Fibroblast of lung (primary cell): ENCODE measurements at regions not wholly inside any gene's neighbourhood (a gene's known extent, or its start where the extent isn't known, plus 50 kb on each side); places are given as distances from the start of the nearest gene placed in this dataset.

ENCODE experiments used
- DNase-seq, 2 donors: peaks; one replicate each; pipeline versions ENCODE4 v3.0.0 to v3.0.0-alpha.2; 2010; ENCODE audit warnings: low read depth in 2 of 2
- H2AFZ ChIP-seq: 2 replicates; pipeline ENCODE4 v1.5.1; 2012; ENCODE audit warnings: low read length, control low read depth, inconsistent platforms
- H3K27ac ChIP-seq: 2 replicates; pipeline ENCODE4 v1.5.1; 2011; ENCODE audit warnings: low read length, control low read depth; ENCODE audit not compliant: insufficient read depth
- H3K27me3 ChIP-seq: 2 replicates; pipeline ENCODE4 v1.5.1; 2011; ENCODE audit warnings: mild to moderate bottlenecking, low read length; ENCODE audit not compliant: control insufficient read depth, insufficient read depth
- H3K36me3 ChIP-seq: 2 replicates; pipeline ENCODE4 v1.5.1; 2011; ENCODE audit warnings: low read length; ENCODE audit not compliant: control insufficient read depth, insufficient read depth
- H3K4me1 ChIP-seq: 2 replicates; pipeline ENCODE4 v1.5.1; 2011; ENCODE audit warnings: low read length; ENCODE audit not compliant: control insufficient read depth, insufficient read depth; ENCODE audit errors: extremely low read depth
- H3K4me2 ChIP-seq: 2 replicates; pipeline ENCODE4 v1.5.1; 2011; ENCODE audit warnings: low read length, control low read depth; ENCODE audit not compliant: insufficient read depth; ENCODE audit errors: extremely low read depth
- H3K4me3 ChIP-seq, 4 experiments: fragments of 200-600 bp in 1 of 4; sonication (generic) in 1 of 4; replicated peaks in 1 of 4; 2 replicates each; pipeline ENCODE4 v1.5.1; 2011 to 2016; ENCODE audit warnings: low read length in 4 of 4, low read depth in 3 of 4, mild to moderate bottlenecking in 3 of 4, control low read depth in 2 of 4, inconsistent platforms in 1 of 4, mixed read lengths in 1 of 4; ENCODE audit not compliant: insufficient read depth in 1 of 4; ENCODE audit errors: control extremely low read depth in 1 of 4
- H3K79me2 ChIP-seq: 2 replicates; pipeline ENCODE4 v1.5.1; 2012; ENCODE audit warnings: mild to moderate bottlenecking, low read length, inconsistent platforms; ENCODE audit not compliant: control insufficient read depth, insufficient read depth
- H3K9ac ChIP-seq: 2 replicates; pipeline ENCODE4 v1.5.1; 2011; ENCODE audit warnings: mild to moderate bottlenecking, low read length, control low read depth; ENCODE audit not compliant: insufficient read depth
- H3K9me3 ChIP-seq: 2 replicates; pipeline ENCODE4 v1.5.1; 2012; ENCODE audit warnings: low read depth, low read length; ENCODE audit not compliant: control insufficient read depth, insufficient read depth
- H4K20me1 ChIP-seq: 2 replicates; pipeline ENCODE4 v1.5.1; 2011; ENCODE audit warnings: low read length; ENCODE audit not compliant: control insufficient read depth, insufficient read depth; ENCODE audit errors: extremely low read depth
- EZH2 ChIP-seq: IDR thresholded peaks from 2 replicates; pipeline ENCODE4 v1.5.1; 2012; ENCODE audit warnings: low read length, control low read depth, mild to moderate bottlenecking; ENCODE audit errors: missing control alignments
- TF ChIP-seq, protein P1 (sequence below), 2 donors: IDR thresholded peaks in 1 of 2; conservative IDR thresholded peaks in 1 of 2; 1 replicate in 1 of 2; 2 replicates in 1 of 2; pipeline ENCODE4 v1.5.1; 2011 to 2012; ENCODE audit warnings: low read length in 2 of 2, control low read depth in 1 of 2, inconsistent platforms in 1 of 2, low read depth in 1 of 2, mild to moderate bottlenecking in 1 of 2

DNA sequence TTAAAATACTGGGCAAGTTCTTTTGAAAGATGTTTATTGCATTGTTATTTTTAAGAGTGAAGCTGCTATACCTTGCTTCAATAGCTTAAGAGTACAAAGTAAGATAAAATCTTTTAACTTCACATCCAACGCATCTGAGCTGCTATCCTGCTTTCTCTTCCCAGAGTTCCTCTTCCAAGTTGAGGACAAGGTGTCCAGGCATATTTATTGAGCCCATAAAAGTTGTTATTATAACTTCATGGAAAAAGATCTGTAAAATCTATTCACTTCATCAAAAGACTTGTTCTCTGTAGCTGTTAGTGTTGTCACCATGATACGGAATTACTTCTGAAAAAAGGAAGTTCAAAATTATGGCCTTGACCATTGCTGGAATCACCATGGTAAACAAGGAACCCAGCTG is 306.2 kb upstream of the ELAVL2 start:
- no peak for TF ChIP-seq EZH2
- TF ChIP-seq, protein P1, sequence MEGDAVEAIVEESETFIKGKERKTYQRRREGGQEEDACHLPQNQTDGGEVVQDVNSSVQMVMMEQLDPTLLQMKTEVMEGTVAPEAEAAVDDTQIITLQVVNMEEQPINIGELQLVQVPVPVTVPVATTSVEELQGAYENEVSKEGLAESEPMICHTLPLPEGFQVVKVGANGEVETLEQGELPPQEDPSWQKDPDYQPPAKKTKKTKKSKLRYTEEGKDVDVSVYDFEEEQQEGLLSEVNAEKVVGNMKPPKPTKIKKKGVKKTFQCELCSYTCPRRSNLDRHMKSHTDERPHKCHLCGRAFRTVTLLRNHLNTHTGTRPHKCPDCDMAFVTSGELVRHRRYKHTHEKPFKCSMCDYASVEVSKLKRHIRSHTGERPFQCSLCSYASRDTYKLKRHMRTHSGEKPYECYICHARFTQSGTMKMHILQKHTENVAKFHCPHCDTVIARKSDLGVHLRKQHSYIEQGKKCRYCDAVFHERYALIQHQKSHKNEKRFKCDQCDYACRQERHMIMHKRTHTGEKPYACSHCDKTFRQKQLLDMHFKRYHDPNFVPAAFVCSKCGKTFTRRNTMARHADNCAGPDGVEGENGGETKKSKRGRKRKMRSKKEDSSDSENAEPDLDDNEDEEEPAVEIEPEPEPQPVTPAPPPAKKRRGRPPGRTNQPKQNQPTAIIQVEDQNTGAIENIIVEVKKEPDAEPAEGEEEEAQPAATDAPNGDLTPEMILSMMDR (conservative IDR thresholded peaks at IDR 0.05 in 1 of 2, IDR thresholded peaks at IDR 0.05 in 1 of 2; ENCODE audit: low read depth in 1 of 2, low read length in 2 of 2) = no peak
- Histone ChIP-seq H3K27ac (no peak overlapping the region), H3K36me3 (no peaks in the 10 kb centered on the region), H3K4me2 (no peak overlapping the region), H4K20me1 (no peaks in the 10 kb centered on the region), H3K4me1 (no peaks in the 10 kb centered on the region), H3K4me3 (no peak overlapping the region), H2AFZ (no peak overlapping the region), H3K79me2 (no peaks in the 10 kb centered on the region), H3K9ac (no peak overlapping the region), H3K9me3 (no peaks in the 10 kb centered on the region), H3K27me3 (no peaks in the 10 kb centered on the region)
- DNase-seq = no peak

DNA sequence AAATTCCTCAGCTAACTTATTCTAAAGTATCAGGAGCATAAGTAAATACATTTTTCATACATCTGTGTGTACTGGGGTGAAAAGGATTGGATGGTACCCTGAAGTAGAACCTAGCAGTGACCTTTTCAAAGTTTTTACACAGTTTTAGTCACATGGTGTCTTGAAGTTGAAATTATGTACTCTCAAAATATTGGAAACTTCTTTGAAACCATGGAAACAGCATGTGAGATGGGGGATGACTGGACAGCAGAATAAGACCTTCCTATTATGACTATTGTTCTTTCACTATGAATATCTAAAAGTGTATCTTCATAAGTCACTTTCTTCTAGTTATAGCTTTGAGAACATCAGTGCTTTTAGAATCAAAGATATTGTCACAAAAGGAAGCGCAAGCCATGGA is 301.5 kb upstream of the ELAVL2 start:
- Histone ChIP-seq H3K27ac (no peak overlapping the region), H4K20me1 (no peaks in the 10 kb centered on the region), H3K9ac (no peak overlapping the region), H3K79me2 (no peaks in the 10 kb centered on the region), H3K4me1 (no peaks in the 10 kb centered on the region), H3K9me3 (no peaks in the 10 kb centered on the region), H3K36me3 (no peaks in the 10 kb centered on the region), H2AFZ (no peak overlapping the region), H3K27me3 (no peaks in the 10 kb centered on the region), H3K4me2 (no peak overlapping the region), H3K4me3 (no peak overlapping the region)
- DNase-seq = no peak
- TF ChIP-seq EZH2 = no peak
- TF ChIP-seq, protein P1 (conservative IDR thresholded peaks at IDR 0.05 in 1 of 2, IDR thresholded peaks at IDR 0.05 in 1 of 2; ENCODE audit: low read depth in 1 of 2, low read length in 2 of 2) = no peak

DNA sequence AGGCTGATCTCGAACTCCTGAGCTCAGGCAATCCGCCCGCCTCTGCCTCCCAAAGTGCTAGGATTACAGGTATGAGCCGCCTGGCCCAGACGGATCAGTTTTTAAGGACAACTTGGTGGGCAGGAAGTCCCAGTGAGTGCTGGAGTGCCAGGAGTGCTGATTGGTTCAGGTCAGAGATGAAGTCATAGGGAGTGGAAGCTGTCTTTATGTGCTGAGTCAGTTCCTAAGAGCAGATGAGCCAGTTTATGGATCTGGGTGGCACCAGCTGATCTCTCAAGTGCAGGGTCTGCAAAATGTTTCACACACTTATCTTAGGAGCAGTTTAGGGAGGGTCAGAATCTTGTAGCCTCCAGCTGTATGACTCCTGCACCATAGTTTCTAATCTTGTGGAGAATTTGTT is 292.1 kb upstream of the ELAVL2 start:
- Histone ChIP-seq H2AFZ (no peak overlapping the region), H3K9me3 (no peaks in the 10 kb centered on the region), H4K20me1 (no peaks in the 10 kb centered on the region), H3K4me3 (no peak overlapping the region), H3K27ac (no peak overlapping the region), H3K4me1 (no peaks in the 10 kb centered on the region), H3K79me2 (no peaks in the 10 kb centered on the region), H3K9ac (no peak overlapping the region), H3K27me3 (no peaks in the 10 kb centered on the region), H3K4me2 (no peak overlapping the region), H3K36me3 (no peaks in the 10 kb centered on the region)
- no peak for TF ChIP-seq EZH2
- TF ChIP-seq, protein P1 (conservative IDR thresholded peaks at IDR 0.05 in 1 of 2, IDR thresholded peaks at IDR 0.05 in 1 of 2; ENCODE audit: low read depth in 1 of 2, low read length in 2 of 2) = no peak
- DNase-seq = no peak
